Esophagus muscularis mucosa (tissue), 4 donors: ENCODE measurements at regions not wholly inside any gene's neighbourhood (a gene's known extent, or its start where the extent isn't known, plus 50 kb on each side); places are given as distances from the start of the nearest gene placed in this dataset.

Experiments used
- DNase-seq: peaks from one replicate; pipeline ENCODE4 v3.0.0-alpha.2; 2017; ENCODE audit errors: extremely low spot score
- H3K27ac ChIP-seq, 4 donors: fragments of 200-600 bp; sonication (generic); replicated peaks in 1 of 4; 1 replicate in 3 of 4; 2 replicates in 1 of 4; pipeline ENCODE4 v1.5.1; 2016 to 2019; ENCODE audit warnings: mild to moderate bottlenecking in 1 of 4
- H3K27me3 ChIP-seq, 4 donors: fragments of 200-600 bp; sonication (generic); one replicate each; pipeline versions ENCODE4 v1.5.1 to v1.6.0; 2016 to 2019
- H3K36me3 ChIP-seq, 4 donors: fragments of 200-600 bp; sonication (generic); one replicate each; pipeline ENCODE4 v1.5.1; 2016 to 2019
- H3K4me1 ChIP-seq, 4 donors: fragments of 200-600 bp; sonication (generic); one replicate each; pipeline ENCODE4 v1.5.1; 2016 to 2019
- H3K4me3 ChIP-seq, 4 donors: fragments of 200-600 bp; sonication (generic); 1 replicate in 2 of 4; 2 replicates in 2 of 4; pipeline ENCODE4 v1.5.1; 2016 to 2019; ENCODE audit warnings: mild to moderate bottlenecking in 4 of 4, moderate library complexity in 1 of 4
- H3K9me3 ChIP-seq, 4 donors: fragments of 200-600 bp; sonication (generic); 1 replicate in 3 of 4; 2 replicates in 1 of 4; pipeline ENCODE4 v1.5.1; 2016 to 2019
- CTCF ChIP-seq, 3 experiments: fragments of 200-600 bp in 2 of 3; fragments of 450-650 bp in 1 of 3; sonication (generic) in 2 of 3; IDR thresholded peaks; one replicate each; pipeline ENCODE4 v1.5.1; 2017 to 2019; ENCODE audit warnings: antibody characterized with exemption in 3 of 3, mild to moderate bottlenecking in 2 of 3, moderate library complexity in 1 of 3
- EP300 ChIP-seq: sonication (generic); formaldehyde crosslinking; IDR thresholded peaks from one replicate; pipeline ENCODE4 v1.6.1; 2017; ENCODE audit warnings: antibody characterized with exemption
- POLR2A ChIP-seq: fragments of 450-650 bp; IDR thresholded peaks from one replicate; pipeline ENCODE4 v1.6.1; 2017; ENCODE audit warnings: antibody characterized with exemption, moderate library complexity, mild to moderate bottlenecking, low read depth
- POLR2AphosphoS5 ChIP-seq, 2 donors: sonication (generic); formaldehyde crosslinking; IDR thresholded peaks; one replicate each; pipeline ENCODE4 v1.6.1; 2017; ENCODE audit warnings: antibody characterized with exemption in 2 of 2
- WGBS: methylation state at CpG from one replicate; pipeline ENCODE4 v1.1.5; 2018; 5-methylcytosine and 5-hydroxymethylcytosine counted together
- intact Hi-C: fragments of 100-400 bp; cut with DNase I; formaldehyde crosslinking; loops from one replicate; pipeline ENCODE4 v1.15.1; 2023

- Histone ChIP-seq H3K27me3 (no peaks in the 10 kb centered on the region), H3K4me1 (peaks cover 0 to 9% (median 2%) of the 10 kb centered on the region in 4 donors), H3K36me3 (no peaks in the 10 kb centered on the region), H3K9me3 (peaks cover 0 to 9% (median 4%) of the 10 kb centered on the region in 4 donors), H3K27ac (no peak overlapping the region), H3K4me3 (no peak overlapping the region)
- intact Hi-C loops = no loop called here
- 89% methylated on average over 5 of the region's 5 CpGs for WGBS
- TF ChIP-seq POLR2AphosphoS5 (IDR thresholded peaks at IDR 0.05) = no peak
- TF ChIP-seq EP300 = no peak
- no peak for TF ChIP-seq CTCF (IDR thresholded peaks at IDR 0.05)
- no peak for TF ChIP-seq POLR2A
- DNase-seq = no peak
These were observed 340.0 kb upstream of the ACTBL2 start for GRCh38 chr5:57822651-57823050.

GRCh38 chr5:57818397-57818796, 335.8 kb upstream of the ACTBL2 start:
- H3K4me3 ChIP-seq = no peak overlapping the region
- no peak for TF ChIP-seq POLR2AphosphoS5 (IDR thresholded peaks at IDR 0.05)
- no peak for TF ChIP-seq CTCF (IDR thresholded peaks at IDR 0.05)

GRCh38 chr5:57817924-57818323, 335.3 kb upstream of the ACTBL2 start:
- Histone ChIP-seq H3K9me3 (peaks cover 0 to 9% (median 4%) of the 10 kb centered on the region in 4 donors), H3K36me3 (no peaks in the 10 kb centered on the region), H3K4me3 (no peak overlapping the region), H3K27me3 (no peaks in the 10 kb centered on the region), H3K27ac (no peak overlapping the region), H3K4me1 (peaks cover 0 to 28% (median 19%) of the 10 kb centered on the region in 4 donors)
- intact Hi-C loops = no loop called here
- no peak for DNase-seq
- WGBS = 23% methylated on average over 3 of the region's 3 CpGs
- TF ChIP-seq EP300 (no peak), CTCF (IDR thresholded peaks at IDR 0.05) (no peak), POLR2AphosphoS5 (IDR thresholded peaks at IDR 0.05) (no peak), POLR2A (no peak)

More at GRCh38 chr5:57818397-57818796, 335.8 kb upstream of the ACTBL2 start:
- no peaks in the 10 kb centered on the region for H3K36me3 ChIP-seq
- no peak for DNase-seq
- intact Hi-C loops = no loop called here
- H3K9me3 ChIP-seq = peaks cover 0 to 9% (median 4%) of the 10 kb centered on the region in 4 donors
- no peak overlapping the region for H3K27ac ChIP-seq
- no peaks in the 10 kb centered on the region for H3K27me3 ChIP-seq
- H3K4me1 ChIP-seq = peaks cover 0 to 28% (median 19%) of the 10 kb centered on the region in 4 donors

- TF ChIP-seq EP300 (no peak), CTCF (IDR thresholded peaks at IDR 0.05) (no peak), POLR2A (no peak), POLR2AphosphoS5 (IDR thresholded peaks at IDR 0.05) (no peak)
- Histone ChIP-seq H3K27ac (no peak overlapping the region), H3K27me3 (no peaks in the 10 kb centered on the region), H3K4me3 (no peak overlapping the region), H3K36me3 (no peaks in the 10 kb centered on the region), H3K4me1 (peaks cover 0 to 28% (median 19%) of the 10 kb centered on the region in 4 donors), H3K9me3 (peaks cover 0 to 9% (median 4%) of the 10 kb centered on the region in 4 donors)
- DNase-seq = no peak
- WGBS = 61% methylated on average over 2 of the region's 2 CpGs
- intact Hi-C loops = no loop called here
These were observed 334.4 kb upstream of the ACTBL2 start for GRCh38 chr5:57817001-57817453.

GRCh38 chr5:57816108-57816507, 333.5 kb upstream of the ACTBL2 start:
- DNase-seq = no peak
- H3K27ac ChIP-seq = no peak overlapping the region
- no peaks in the 10 kb centered on the region for H3K27me3 ChIP-seq
- no peak overlapping the region for H3K4me3 ChIP-seq
- peaks cover 0 to 28% (median 19%) of the 10 kb centered on the region in 4 donors for H3K4me1 ChIP-seq
- intact Hi-C loops = no loop called here
- H3K36me3 ChIP-seq = no peaks in the 10 kb centered on the region
- H3K9me3 ChIP-seq = peaks cover 0 to 7% (median 4%) of the 10 kb centered on the region in 4 donors
- TF ChIP-seq EP300 (no peak), CTCF (IDR thresholded peaks at IDR 0.05) (no peak), POLR2AphosphoS5 (IDR thresholded peaks at IDR 0.05) (no peak), POLR2A (no peak)
